DMS53 treated with DMSO at 0.1 percent for 48 hours (cell line): ENCODE measurements at regions not wholly inside any gene's neighbourhood (a gene's known extent, or its start where the extent isn't known, plus 50 kb on each side); places are given as distances from the start of the nearest gene placed in this dataset.
A peak's percentile ranks its signal among the peaks of the same experiment; 100 is the strongest.

Source experiments
- DNase-seq: peaks from one replicate; lab custom pipeline; 2025; ENCODE audit not compliant: unreplicated experiment; lab: John Stamatoyannopoulos, UW

GRCh38 chr18:73966954-73967353 lies 180.7 kb downstream of the FBXO15 start:
- DNase-seq, result no peak

DNA sequence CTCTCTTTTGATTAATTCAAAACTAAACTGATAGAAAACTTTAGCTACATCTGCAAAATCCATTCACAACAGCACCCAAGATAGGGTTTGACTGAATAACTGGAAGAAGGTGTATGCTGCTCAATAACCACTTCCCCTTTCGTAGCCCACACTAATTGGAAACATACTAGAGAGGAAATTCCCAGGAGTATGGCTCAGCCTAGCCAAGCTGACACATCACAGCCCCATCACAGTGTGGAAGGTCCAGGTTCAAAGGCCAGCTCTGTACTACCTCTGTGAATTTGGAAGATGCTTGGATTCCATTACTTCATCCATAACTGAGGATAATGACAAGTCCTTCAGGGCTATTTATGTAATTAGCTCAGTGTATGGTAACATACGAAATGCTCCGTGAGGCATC lies 185.4 kb downstream of the FBXO15 start:
- no peak for DNase-seq

GRCh38 chr18:73961804-73962203 lies 185.8 kb downstream of the FBXO15 start:
- DNase-seq, result no peak

DNA sequence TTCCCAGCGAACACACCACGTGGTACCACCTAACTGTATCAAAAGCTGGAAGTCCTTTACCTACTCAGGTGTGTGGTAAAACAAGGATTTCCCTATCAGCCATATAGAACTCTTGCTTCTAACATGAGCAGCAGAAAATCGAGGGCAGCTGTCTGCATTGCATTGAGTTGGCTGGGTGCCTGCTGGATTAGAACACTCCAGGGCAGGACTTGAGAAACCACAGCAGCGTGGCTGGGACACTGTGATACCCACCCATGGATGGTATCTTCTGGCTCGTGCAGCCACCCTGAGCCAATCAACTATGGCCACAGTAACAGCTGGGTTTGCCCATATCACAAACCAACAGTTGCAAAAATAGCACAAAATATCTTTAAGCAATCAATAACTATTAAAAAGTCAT lies 188.3 kb downstream of the FBXO15 start:
- no peak for DNase-seq

DNA sequence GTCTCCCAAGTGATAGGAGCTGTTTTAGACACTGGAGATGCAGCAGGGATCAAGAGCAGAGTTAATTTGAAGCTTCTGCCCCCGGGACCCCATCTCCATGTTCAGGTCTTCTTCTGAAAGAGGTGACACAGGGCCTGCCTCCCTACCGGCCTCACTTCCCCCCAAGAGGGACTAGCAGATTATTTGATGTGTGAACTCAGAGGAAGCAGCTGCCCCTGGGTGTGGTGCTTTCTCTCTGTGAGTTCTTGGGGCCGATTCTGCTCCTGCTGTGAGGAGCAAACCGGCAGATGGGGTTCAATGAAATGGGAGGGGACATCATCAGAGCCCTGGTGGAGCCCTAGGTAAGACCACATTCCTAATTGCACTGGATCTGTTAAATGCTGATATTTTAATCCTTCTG lies 193.4 kb downstream of the FBXO15 start:
- DNase-seq, result no peak

- no peak for DNase-seq
Measured at GRCh38 chr18:73952296-73952946, 195.2 kb downstream of the FBXO15 start.

- DNase-seq, result no peak
Measured at GRCh38 chr18:73950116-73950700, 197.4 kb downstream of the FBXO15 start.

DNA sequence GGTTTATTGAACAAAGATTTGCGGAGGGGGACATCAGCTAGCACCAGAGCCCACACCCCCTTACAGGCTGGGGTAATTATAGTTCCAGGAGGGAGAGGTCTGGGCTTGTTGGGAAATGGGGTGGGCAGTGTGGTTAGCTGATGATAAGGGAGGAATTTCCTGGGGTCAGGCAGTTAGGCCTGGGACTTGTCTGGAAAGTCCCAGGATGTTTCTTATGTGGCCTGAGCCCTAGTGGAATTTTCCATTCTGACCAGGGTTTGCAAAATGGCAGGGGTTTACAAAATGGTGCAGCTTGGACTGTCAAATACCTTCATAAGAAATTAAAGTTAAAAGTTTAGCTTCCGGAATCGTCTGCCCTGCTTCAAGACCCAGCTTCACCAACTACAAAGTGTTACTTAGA lies 199.1 kb downstream of the FBXO15 start:
- no peak for DNase-seq

DNA sequence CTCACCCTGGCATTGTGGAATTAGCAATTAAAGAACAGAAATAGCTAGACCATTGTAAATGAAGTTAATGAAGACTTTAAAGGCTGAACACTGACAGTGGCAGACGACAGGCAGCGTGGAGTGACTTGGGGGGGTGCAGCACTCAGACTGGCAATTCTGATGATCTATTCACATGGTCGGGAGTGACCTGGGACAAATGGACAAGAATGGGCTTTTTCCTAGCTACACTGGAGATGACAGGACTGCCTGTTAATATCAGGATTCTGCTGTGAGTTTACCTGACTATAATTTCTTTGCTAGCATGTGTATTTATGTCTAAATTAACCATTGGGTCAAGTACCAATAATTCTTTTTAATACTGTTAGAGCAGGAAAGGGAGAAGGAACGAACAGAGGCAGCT lies 199.6 kb downstream of the FBXO15 start:
- DNase-seq, result no peak

DNA sequence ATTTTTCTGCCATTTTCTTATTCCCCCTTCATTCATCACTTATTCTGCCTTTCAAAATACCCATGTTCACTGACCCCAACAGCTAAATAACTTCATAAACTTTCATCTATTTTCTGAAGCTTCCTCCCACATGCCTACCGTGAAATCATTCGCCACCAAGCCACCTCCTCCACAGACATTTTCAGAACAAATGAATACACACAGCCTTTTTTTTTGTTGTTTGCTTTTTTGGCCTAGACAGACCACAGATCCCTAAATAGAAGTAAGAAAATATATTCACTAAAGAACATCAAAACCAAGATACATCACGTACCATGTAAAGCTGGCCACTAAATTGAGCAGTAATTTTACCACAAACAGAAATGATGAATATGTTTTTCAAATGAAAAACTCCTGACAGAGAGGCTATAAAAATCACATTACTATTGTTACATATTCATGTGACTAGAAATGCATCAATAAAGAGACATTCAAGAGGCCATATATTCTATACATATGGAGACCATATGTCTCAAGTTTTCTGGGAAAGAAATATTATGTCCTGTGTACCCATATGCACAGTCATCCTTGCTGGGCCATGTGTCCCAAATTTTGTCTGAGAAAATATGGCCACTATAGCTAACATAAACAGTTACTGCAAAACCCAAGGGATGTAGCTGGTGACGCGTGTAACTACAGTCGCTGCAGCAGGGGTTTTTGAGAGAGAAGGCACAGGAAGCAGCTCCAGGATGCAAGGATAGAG lies 200.3 kb downstream of the FBXO15 start:
- no peak for DNase-seq

GRCh38 chr18:73945130-73945792 lies 202.4 kb downstream of the FBXO15 start:
- peak; percentile 36 for DNase-seq

GRCh38 chr18:73944715-73945114 lies 202.9 kb downstream of the FBXO15 start:
- DNase-seq, result no peak

GRCh38 chr18:73943763-73944162 lies 203.9 kb downstream of the FBXO15 start:
- no peak for DNase-seq

DNA sequence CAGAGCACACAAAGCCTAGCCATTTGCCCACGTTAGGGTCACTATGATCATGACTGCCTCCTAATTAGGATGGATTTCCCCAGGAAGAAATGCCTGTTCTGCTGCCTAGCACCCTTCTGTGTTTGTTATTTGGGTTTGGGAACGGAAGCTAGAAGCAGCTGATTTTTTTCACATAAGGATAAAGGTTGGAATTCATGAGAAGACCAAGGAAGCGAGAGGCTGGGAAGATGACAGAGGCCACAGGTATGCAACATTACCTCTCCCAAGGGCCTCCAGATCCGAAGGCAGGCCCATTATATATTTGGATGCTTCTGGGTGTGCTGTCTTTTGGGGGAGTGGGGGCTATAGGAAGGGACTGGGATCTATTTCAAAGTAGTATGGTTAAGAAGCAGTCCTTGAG lies 204.7 kb downstream of the FBXO15 start:
- no peak for DNase-seq

DNA sequence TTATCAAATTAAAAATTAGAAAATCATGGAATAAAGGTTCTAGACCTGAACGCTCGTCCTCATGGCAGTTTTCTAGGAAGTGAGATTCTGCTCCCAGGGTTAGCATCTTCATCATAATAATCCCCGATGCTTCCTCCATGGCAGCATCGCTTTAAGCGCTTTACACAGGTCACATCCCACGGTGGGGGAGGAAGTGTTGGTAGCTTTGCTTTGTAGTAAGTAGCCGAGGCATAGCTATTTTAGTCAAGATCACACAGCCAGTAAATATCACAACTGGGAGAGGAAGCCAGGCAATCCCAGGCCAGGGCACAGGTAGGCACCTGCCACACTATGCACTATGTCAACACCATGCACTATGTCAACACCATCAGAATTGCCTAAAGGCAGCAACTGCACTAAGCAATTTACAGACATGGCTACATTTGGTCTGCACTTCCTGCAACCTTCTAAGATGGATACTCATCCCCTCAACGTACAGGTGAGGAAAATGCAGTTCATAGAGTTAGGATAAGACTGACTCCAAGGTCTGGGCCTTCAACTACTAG lies 205.5 kb downstream of the FBXO15 start:
- peak; percentile 99 for DNase-seq

- DNase-seq, result no peak
Measured at GRCh38 chr18:73940721-73941120, 206.9 kb downstream of the FBXO15 start.

DNA sequence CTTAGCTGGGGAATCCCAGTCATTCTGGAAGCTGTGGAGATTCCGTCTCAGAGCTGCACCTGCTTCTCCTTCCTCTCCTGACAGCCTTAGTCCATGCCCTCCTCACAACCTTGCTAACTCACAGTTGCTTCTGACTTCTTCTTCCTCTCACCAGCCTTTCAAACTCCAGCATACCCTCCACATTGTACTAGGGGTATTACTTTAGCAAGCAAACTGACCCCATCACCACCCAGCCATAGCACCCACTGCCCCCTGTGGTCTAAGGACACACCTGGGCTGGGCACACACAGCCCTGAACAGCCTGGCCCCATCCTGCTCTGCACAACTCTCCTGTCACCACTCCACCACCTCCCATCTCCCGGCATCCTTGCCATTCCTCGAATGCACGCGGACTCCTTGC lies 208.2 kb downstream of the FBXO15 start:
- no peak for DNase-seq

- DNase-seq, result no peak
Measured at GRCh38 chr18:73933685-73934084, 213.9 kb downstream of the FBXO15 start.

DNA sequence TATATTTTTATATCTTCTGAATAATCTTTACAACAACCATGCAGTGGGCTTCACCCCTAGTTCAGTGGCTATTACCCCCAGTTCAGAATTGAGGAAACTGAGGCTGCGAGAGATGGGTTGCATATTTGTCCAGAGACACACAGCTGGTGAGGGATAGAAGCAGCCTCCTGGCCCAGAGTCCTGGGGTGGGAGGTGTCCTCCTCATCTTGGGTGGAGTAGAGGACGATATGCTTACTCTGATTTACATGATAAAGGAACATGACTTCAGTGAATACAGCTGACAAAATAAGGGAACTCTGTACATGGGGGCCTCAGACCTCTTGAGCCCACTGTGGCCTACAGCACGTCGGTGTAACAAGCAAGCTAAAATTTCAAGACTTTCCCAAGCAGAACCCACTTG lies 214.7 kb downstream of the FBXO15 start:
- no peak for DNase-seq

GRCh38 chr18:73927496-73927895 lies 220.1 kb downstream of the FBXO15 start:
- no peak for DNase-seq

DNA sequence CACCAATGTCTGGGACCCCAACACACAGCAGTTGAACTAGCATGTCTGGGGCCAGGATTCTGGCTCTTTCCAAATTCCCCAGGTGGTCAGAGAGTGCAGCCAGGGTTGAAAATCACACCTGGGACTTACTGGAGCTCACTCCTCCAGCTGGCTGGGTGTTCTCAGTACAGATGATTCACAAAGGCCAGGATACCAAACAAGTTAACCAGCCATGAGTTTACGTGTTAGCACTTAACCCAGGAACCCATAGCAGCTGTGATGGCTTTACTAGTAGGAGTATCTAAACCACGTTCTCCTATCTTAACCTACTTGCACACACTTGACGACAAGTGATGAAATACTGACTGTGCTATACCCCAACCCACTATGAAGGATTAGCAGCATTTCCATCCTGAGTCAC lies 222.8 kb downstream of the FBXO15 start:
- DNase-seq, result no peak

DNA sequence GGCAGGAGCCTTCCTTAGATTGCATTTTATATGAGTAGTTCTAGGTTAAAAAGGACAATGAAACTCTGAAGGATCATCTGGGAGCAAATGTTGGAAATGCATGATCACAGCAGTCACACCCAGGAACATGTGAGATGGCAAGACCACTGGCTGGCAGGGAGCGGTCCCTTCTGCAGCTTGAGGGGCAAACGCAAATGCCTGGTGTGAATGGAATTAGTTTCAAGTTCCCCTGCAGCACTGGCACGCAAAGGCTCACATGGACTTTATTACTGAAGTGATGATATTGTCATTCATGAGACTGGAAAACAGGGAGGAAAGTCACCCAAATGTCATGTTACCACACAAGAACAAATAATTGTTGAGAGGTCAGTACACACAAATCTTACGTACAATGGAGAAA lies 223.3 kb downstream of the FBXO15 start:
- no peak for DNase-seq
